Heart right ventricle (tissue), 16 donors: ENCODE measurements at regions not wholly inside any gene's neighbourhood (a gene's known extent, or its start where the extent isn't known, plus 50 kb on each side); places are given as distances from the start of the nearest gene placed in this dataset.

Experiments used
- ATAC-seq, 8 donors: fragments of 200-7000 bp; cut with Tn5 transposase; one replicate each; pipeline ENCODE4 v1.9.1; 2020; ENCODE audit warnings: mild to moderate bottlenecking in 8 of 8, moderate library complexity in 8 of 8, moderate number of reproducible peaks in 1 of 8
- DNase-seq, 2 donors: peaks; one replicate each; pipeline ENCODE4 v3.0.0-alpha.2; 2020
- H3K27ac ChIP-seq, 10 donors: fragments of 200-600 bp; sonication (generic) in 2 of 10; one replicate each; pipeline versions ENCODE4 v1.5.0 to v1.8.0; 2020 to 2022; ENCODE audit warnings: mild to moderate bottlenecking in 3 of 10
- H3K27me3 ChIP-seq, 7 donors: fragments of 200-600 bp; one replicate each; pipeline ENCODE4 v1.8.0; 2021 to 2022; ENCODE audit warnings: mild to moderate bottlenecking in 2 of 7
- H3K36me3 ChIP-seq, 9 donors: fragments of 200-600 bp; sonication (generic) in 1 of 9; one replicate each; pipeline versions ENCODE4 v1.5.0 to v1.8.0; 2020 to 2022; ENCODE audit warnings: mild to moderate bottlenecking in 2 of 9
- H3K4me1 ChIP-seq, 9 donors: fragments of 200-600 bp; sonication (generic) in 1 of 9; one replicate each; pipeline versions ENCODE4 v1.5.0 to v1.8.0; 2020 to 2022; ENCODE audit warnings: mild to moderate bottlenecking in 4 of 9
- H3K4me3 ChIP-seq, 10 donors: fragments of 200-600 bp; sonication (generic) in 2 of 10; one replicate each; pipeline versions ENCODE4 v1.5.0 to v1.8.0; 2020 to 2022; ENCODE audit warnings: mild to moderate bottlenecking in 7 of 10, moderate library complexity in 2 of 10
- H3K9me3 ChIP-seq, 11 donors: fragments of 200-600 bp in 10 of 11; sonication (generic) in 2 of 11; one replicate each; pipeline versions ENCODE4 v1.5.0 to v1.8.0; 2013 to 2022; ENCODE audit warnings: mild to moderate bottlenecking in 2 of 11, control low read depth in 1 of 11, moderate library complexity in 1 of 11
- CTCF ChIP-seq, 9 donors: fragments of 200-600 bp; sonication (generic) in 2 of 9; IDR thresholded peaks; one replicate each; pipeline versions ENCODE4 v1.5.0 to v1.8.0; 2021 to 2022; ENCODE audit warnings: antibody characterized with exemption in 9 of 9, mild to moderate bottlenecking in 5 of 9, moderate library complexity in 1 of 9
- WGBS, 2 donors: extraction: QIAGEN DNeasy Blood & Tissue Kit; methylation state at CpG; one replicate each; pipeline ENCODE4 v1.1.7; 2013; ENCODE audit warnings: inconsistent platforms in 1 of 2; 5-methylcytosine and 5-hydroxymethylcytosine counted together
- intact Hi-C, 10 donors: fragments of 100-400 bp; cut with DNase I; formaldehyde crosslinking; loops; one replicate each; pipeline versions ENCODE4 v1.11.1 to v1.14.2; 2022
- donor health status: Arrhythmogenic right ventricular cardiomyopathy.
- donor health status: ischemic (EF 13 %, LVEDD 7.1; RV severe dilation, severe dysfunction).
- donor health status: healthy with polysubstance abuse.
- donor health status: DM: no; HTN: yes; CAD: no.
- donor health status: DM: no; HTN: no; CAD: no.
- donor health status: ischemic (EF 25% LVEDD 6.9; RV normal size, moderate dysfunction).
- donor health status: ischemic (EF 25% LVEDD 5.7; RV mildly dilated, moderate dysfunction).
- donor health status: healthy.
- donor health status: DM: yes; HTN: yes; CAD: no.
- donor health status: Ischemic cardiomyopathy.
- donor health status: ischemic (EF 35%, LVEDD 5.7; RV mildly dilated, moderate dysfunction).
- donor health status: nonischemic (EF 11% LVEDD 7.7; RV severe dilation, severe dysfunction).
- donor health status: DM: yes; HTN: yes; CAD: no.
- donor health status: PGD.
- donor health status: ischemic (EF 29% LVEDD 5.4; RV normal size, mild dysfunction).
- donor health status: nonischemic (EF 23%, LVEDD 6.1; RV moderate dilation, normal function).

- Histone ChIP-seq H3K27ac (no peak overlapping the region), H3K27me3 (no peaks in the 10 kb centered on the region), H3K4me1 (no peaks in the 10 kb centered on the region), H3K9me3 (peaks cover 0 to 11% (median 0%) of the 10 kb centered on the region in 11 donors), H3K36me3 (no peaks in the 10 kb centered on the region), H3K4me3 (no peak overlapping the region)
- DNase-seq (no peak), ATAC-seq (no peak)
- intact Hi-C loops, result no loop called here
- WGBS, 2 donors, result 63 to 80% methylated on average over 3 of the region's 3 CpGs
- TF ChIP-seq CTCF (IDR thresholded peaks at IDR 0.05), result no peak
Measured at GRCh38 chr4:90007494-90008167, 113.0 kb downstream of the MMRN1 start.

- intact Hi-C loops, result no loop called here
- 81 to 84% methylated on average over 4 of the region's 4 CpGs for WGBS, 2 donors
- no peak for TF ChIP-seq CTCF (IDR thresholded peaks at IDR 0.05)
- Histone ChIP-seq H3K9me3 (peaks cover 0 to 14% (median 0%) of the 10 kb centered on the region in 11 donors), H3K4me1 (no peaks in the 10 kb centered on the region), H3K27ac (no peak overlapping the region), H3K27me3 (no peaks in the 10 kb centered on the region), H3K36me3 (no peaks in the 10 kb centered on the region), H3K4me3 (no peak overlapping the region)
- DNase-seq (no peak), ATAC-seq (no peak)
Measured at GRCh38 chr4:90012918-90013317, 114.3 kb upstream of the CCSER1 start.

GRCh38 chr4:90024519-90024918 lies 102.7 kb upstream of the CCSER1 start:
- no peak for DNase-seq
- Histone ChIP-seq H3K4me3 (no peak overlapping the region), H3K9me3 (no peaks in the 10 kb centered on the region), H3K4me1 (no peaks in the 10 kb centered on the region), H3K27ac (no peak overlapping the region), H3K36me3 (no peaks in the 10 kb centered on the region), H3K27me3 (no peaks in the 10 kb centered on the region)
- WGBS, 2 donors, result 71 to 74% methylated on average over 1 of the region's 1 CpG
- no peak for TF ChIP-seq CTCF (IDR thresholded peaks at IDR 0.05)
- no peak for ATAC-seq
- intact Hi-C loops, result loop anchor here in 2 of 10 donors (10.0 kb wide), 2 partner anchors 260 to 270 kb away; no protein-coding TSS in a partner anchor

GRCh38 chr4:90025248-90025647 lies 101.9 kb upstream of the CCSER1 start:
- TF ChIP-seq CTCF (IDR thresholded peaks at IDR 0.05), result peak in 4 of 9 donors; percentile 15 to 34 (median 22)
- Histone ChIP-seq H3K27me3 (no peaks in the 10 kb centered on the region), H3K9me3 (no peaks in the 10 kb centered on the region), H3K27ac (no peak overlapping the region), H3K4me1 (no peaks in the 10 kb centered on the region), H3K4me3 (no peak overlapping the region), H3K36me3 (no peaks in the 10 kb centered on the region)
- WGBS, 2 donors, result 62 to 71% methylated on average over 1 of the region's 1 CpG
- DNase-seq, result no peak
- no peak for ATAC-seq
- intact Hi-C loops, result loop anchor here in 2 of 10 donors (10.0 kb wide), 2 partner anchors 260 to 270 kb away; no protein-coding TSS in a partner anchor
